HG02884 (cell line): ENCODE measurements at regions not wholly inside any gene's neighbourhood (a gene's known extent, or its start where the extent isn't known, plus 50 kb on each side); places are given as distances from the start of the nearest gene placed in this dataset.

Experiments used
- ATAC-seq: cut with Tn5 transposase; IDR thresholded peaks from one replicate; pipeline ENCODE4 v1.9.1; 2021; ENCODE audit warnings: mild to moderate bottlenecking, moderate library complexity; ENCODE audit not compliant: unreplicated experiment

DNA sequence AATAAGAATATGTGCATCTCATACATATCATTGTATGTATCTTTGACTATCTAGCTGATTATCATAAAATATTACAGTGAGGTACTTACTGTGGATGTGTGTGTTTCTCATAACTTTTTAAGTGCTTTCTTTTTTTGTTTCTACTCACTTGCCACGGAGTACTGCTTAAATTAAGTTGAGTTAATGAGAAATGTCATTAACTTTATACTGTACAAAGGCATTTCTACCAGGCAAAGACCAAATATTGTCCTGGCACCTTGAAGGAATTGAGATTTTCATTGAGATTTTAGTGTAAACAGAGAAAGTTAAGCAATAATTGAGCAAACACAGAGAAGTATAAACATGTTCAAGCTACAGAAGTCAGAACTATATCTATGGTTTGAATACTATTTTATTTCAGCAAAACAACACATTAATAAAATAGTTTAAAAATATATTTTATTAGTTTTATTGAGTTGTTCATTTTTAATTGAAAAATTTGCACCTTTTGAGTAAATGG is 1750.0 kb downstream of the PCDH7 start:
- no peak for ATAC-seq

DNA sequence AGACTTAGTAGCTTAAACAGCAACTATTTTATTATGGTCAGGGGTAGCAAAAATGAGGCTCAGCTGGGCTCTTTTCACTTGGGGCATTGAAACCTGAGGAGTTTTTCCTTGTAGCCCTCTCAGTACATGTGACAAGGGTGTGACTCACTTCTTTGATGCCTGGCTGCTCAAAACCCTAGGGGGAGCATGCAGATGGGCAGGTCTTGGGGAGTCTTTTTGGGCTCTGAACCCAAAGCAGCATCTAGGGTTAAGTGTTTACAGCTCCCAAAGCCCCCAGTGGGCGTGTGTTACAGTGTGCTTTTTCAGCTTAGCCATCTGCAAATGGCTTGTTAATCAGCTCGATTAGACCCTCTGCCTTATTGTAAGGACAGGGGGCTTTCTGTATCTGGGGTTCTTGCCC is 1752.7 kb downstream of the PCDH7 start:
- no peak for ATAC-seq

DNA sequence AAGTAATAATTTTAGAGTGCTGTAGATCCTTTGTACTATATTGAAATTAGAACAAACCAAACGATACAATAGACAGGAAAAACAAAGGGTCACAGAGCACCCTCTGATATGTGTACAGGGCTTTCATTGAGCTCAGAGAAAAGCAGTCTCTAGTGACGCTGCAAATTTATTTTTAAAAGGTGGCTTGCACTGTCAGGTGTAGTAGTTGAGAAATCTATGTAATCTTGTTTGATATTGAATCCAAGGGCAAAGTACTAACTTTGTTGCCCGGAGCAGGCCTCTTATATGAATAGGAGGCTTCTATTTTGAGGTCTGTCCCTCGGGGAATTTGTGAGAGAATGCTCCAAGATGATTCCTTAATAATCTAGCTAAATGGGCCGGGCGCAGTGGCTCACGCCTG is 1755.5 kb downstream of the PCDH7 start:
- no peak for ATAC-seq

DNA sequence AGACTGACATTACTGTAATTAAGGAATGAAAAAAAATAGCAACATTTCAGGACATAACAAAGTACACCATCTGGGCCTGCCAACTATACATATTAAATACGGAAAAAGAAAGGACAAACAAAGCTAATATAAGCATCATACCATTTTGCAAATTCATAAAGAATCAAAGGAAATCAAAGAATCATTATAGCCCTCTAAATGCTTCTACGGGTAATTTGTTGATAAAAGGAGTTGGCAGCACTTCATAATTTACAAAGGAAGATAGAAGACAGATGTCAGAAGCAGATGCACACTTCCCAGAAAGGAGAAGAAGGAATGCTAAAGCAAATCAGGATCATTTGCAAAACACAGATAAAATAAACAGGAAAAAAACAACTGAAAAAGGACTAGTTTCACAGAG is 1757.3 kb downstream of the PCDH7 start:
- ATAC-seq, result no peak

DNA sequence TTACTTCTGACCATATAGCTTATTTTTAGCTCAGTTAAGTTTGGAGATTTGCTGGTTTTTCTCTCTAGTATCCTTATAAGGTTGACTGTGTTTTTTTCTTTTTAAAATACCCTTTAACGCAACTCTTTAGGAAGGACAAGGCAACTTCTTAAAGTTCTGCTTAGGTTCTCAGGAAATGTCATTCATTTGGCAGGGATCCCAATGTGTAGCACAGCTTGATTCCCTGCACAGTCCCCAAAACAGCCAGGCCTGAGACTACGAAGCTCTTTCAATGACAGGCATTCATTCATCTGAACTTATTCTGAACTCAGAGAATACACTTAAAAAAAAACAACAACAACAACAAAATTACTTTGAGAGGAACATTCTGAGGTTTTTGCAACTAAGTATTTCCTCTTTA is 1765.8 kb downstream of the PCDH7 start:
- no peak for ATAC-seq

DNA sequence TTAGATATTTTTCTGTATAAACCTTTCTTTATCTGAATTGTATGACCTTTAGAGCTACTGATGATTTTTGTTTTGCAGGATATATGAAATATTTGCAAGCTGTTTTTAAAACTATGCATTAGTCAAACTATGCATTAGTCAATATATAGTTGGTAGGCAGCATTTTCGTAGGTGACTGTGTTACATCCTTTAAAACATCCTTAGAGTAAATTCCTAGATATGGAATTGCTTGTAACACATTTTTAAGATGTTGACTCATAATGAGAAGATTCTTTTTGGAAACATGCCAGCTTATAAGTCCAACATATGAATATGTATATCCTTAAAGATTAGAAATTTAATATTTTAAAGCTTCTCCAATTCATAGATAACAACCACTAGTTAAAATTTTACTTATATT is 1768.5 kb downstream of the PCDH7 start:
- ATAC-seq, result no peak

DNA sequence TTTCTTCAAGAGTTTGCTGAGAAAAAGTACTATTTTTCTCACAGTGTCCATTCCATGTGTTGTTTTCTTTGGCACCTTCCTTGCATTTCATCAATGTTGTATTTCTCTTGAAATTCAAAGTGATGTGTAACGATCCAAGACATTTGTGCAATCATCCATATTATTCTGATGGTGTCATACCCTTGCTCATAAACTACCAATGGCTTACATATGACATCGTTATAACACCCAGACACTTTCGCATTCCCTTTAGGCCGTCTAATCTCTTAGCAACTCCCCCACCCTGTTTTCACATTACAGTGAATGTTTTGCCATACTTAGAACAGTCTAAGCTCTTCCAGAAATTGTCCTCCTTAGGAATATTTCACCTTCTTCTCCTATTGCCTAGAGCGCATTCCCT is 1779.0 kb downstream of the PCDH7 start:
- ATAC-seq, result no peak

DNA sequence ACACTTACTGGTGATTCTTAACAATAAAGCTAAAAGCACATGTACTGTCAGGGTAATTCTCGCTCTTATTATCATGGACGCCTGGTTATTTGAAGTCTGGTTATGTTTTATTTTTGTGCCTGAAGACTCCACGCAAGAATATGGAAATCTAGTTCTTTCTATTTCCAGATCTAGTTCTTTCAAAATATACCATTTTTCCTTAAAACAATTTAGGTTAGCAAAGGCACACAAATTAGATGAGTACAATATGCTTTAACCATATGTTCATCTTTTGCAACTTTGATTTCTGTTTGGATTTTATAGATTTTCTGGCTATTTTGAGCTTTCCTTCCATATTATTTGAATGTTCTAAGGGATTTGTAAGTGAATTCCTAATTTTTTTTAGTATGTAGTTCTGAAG is 1783.1 kb downstream of the PCDH7 start:
- ATAC-seq, result no peak

DNA sequence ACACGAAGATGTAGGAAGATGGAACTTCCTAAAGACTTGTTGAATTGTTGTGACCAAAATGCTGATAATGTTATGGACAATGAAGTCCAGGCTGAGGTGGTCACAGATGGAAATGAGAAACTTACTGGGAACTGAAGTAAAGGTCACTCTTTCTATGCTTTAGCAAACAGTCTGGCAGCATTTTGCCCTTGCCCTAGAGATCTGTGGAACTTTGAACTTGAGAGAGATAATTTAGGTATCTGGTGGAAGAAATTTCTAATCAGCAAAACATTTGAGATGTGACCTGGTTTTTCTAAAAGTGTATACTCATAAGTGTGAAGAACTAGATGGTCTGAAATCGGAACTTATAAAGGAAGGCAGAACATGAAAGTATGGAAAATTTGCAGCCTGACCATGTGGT is 1785.9 kb downstream of the PCDH7 start:
- ATAC-seq, result no peak

DNA sequence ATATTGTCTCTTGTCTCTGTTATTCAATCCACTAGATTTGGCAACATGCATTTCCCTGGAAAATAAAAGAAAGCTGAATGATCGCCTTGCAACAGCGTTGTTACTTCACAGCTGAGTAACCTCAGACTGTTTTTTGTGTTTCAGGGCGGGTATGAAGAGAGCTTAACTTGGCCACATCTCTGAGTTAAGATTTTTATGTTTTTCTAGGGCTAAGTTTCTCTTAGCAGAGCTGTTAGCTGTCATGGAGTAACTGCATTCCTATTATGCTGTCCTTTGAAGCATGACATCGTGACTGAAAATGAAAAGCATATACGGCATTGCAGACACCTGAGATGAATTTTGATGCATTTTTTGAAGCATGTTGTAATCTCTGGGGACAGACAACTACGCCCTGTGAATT is 1798.9 kb downstream of the PCDH7 start:
- ATAC-seq, result no peak

DNA sequence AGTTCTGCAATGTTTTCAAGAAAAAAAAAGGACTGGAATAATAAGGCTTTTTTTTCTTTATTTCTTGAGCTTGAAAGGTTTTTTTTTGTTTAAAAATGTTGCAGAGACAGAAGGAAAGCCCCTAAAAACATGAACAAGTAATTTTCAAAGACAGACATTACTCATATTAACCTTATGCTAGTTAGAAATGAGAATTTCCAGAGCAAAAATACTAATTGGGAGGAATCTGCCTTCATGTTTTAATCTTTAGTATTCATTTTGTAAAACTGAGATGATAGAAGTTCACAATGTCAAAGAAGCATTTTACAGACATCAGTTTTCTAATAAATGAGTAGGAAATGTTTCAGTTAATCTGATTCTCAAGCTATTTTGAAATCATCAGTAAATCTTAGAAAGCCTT is 1805.3 kb downstream of the PCDH7 start:
- no peak for ATAC-seq

DNA sequence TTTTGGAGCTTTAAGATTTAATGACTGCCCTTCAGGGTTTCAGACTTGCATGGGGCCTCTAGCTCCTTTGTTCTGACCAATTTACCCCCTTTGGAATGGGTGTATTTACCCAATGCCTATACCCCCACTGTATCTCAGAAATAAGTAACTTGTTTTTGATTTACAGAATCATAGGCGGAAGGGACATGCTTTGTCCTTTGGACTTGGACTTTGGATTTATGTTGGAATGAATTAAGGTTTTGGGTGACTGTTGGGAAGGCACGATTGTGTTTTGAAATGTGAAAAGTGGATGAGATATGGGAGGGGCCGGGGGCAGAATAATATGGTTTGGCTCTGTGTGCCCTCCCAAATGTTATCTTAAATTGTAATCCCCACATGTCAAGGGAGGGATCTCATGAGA is 1824.7 kb downstream of the PCDH7 start:
- ATAC-seq, result no peak

DNA sequence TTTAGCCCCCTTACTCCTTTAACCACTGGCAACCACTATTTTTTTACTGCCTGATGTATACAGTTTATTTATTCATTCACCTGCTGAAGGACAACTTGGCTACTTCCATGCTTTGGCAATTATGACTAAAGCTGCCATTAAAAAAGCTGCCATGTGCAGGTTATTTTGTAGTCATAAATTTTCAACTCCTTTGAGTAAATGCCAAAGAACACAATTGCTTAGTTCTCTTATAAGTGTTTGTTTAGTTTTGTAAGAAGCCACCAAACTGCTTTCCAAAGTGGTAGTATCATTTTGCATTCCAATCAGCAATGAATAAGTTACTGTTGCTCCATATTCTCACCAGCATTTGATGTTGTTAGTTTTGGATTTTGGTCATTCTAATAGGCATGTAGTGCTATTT is 1831.8 kb downstream of the PCDH7 start:
- ATAC-seq, result no peak

DNA sequence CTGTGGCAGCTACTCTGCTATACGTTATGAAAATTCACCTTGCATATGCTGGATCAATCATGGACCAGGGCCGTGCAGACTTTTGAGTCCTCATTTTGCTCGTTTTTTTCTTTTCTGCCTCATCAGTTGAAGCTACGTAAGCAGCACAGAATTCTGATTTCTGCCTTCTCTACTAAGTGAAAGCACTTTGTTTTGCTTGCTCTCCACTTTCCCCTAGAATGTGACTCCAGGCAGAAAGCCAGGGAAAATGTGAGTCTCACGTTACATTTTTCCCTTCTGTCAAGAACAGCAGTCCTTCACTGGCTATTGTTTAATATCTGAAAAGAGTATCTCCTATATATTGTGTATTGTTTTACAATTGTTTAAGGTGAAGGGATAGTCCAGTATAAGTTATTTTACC is 1840.1 kb downstream of the PCDH7 start:
- no peak for ATAC-seq

DNA sequence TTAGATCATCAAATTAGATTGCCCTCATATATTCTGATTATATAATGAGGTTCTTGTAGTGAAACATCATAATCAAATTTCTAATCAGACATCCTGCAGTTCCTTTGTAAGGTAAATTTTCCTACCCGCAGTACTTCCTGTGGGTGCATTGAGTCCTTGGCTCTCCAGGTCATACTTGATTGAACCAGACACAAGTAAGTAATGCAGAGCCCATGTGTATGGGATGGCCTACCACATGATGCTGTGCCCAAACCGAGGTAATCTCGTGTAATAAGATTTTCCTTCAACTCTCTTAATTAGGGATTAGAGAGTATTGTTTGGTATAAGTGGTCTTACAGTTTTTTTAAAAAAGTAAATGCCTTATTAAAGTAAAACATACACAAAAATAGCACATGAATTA is 1841.8 kb downstream of the PCDH7 start:
- ATAC-seq, result no peak

DNA sequence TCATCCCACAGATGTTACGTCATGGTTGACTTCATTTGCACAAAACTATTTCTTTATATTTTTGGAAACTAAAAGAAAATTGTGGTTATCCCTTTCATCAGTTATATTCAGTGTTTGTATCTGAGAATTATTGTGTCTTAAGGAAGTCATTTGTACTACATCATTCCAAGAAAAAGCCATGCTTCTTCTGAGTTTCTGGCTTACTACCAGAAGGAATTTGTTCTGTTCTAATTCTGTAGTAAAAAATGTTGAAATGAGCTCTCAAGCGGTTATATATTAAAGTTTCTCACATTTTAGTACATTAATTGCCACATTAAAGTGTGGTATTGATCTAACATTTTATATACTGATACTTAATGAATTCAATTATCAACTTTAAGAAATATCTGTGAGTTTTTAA is 1844.5 kb downstream of the PCDH7 start:
- no peak for ATAC-seq

DNA sequence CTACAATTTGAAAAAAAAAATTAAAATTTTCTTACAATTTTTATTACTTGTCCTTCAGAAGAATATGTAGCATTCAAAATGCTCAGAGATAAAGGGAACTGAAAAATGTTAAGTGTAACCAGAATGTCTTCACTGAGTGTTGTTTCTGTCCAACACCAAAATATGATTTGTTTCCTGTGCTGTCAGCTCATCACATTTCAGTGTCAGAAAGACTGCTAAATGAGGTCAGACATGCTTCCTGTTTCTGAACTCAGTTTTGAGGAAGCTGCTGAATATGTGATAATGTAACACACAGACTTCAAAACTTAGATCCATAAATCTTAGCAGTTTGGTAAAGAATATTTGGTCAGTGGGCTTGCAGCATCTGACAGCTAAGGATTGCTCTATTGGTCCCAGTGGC is 1849.7 kb downstream of the PCDH7 start:
- no peak for ATAC-seq

DNA sequence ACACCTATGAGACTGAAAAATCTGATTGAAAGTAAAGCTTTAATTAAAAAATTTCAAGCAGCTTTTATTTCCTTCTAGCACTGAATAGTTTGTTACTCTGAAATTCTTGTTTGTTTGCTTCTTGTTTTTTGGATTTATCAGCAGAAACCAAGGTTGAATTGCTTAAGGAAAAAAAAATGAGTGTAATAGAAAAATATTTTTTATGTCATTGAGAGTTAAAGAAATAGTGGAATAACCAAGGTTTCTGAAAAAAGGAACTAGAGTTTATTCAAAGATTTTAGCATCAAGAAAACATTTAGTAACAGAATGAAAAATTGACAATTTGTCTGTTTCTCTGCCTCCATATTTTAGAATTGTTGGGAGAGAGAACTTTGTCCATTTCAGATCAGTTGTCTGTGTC is 1852.2 kb downstream of the PCDH7 start:
- no peak for ATAC-seq

DNA sequence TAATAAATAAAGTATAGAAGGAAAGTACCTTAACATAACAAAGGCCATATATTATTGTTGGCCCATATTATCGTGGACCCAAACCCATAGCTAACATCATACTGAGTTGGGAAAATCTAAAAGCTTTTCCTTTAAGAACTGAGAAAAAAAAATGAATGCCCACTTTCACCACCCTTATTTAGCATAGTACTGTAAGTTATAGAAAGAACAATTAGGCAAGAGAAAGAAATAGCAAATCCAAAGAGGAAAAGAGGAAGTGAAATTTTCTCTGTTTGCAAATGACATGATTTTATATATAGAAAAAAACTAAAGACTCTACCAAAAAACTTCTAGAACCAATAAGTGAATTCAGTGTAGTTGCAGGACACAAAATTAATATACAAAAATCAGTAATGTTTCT is 1854.6 kb downstream of the PCDH7 start:
- no peak for ATAC-seq

DNA sequence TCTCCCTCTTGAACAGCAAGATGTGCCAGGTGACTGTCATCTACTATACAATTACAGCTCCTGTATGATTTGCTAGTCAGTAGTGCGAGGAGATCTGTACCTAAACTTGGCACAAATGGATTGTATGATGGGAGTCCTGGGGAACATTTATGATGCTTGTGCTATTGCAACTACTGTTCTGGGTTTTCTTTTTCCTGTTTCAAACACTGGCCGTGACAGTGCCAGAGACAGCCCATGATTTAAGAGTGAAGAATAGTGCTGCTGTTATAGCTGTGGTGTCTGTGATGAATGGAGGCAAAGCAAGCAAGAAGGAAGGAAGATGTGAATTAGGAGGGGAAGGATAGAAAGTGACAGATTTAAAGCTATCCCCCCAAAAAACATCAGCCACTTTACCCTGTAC is 1868.9 kb downstream of the PCDH7 start:
- ATAC-seq, result no peak

DNA sequence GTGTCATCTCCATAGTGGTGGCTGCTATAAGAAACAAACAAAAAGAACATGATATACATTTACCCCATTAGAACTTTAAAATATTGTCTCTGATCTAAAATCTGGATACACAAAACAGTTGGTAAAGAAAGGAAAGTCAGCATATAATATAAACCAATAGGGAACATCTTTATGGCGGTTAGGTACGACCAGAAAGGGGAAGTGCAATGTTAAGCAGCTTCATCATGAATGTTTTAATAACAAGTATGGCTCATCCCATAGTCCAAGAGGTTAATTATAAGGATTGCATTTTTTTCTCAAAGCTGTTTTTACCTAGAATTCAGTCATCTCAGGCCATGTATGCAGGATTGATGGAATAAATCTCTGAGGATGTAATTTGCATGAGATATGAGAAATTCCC is 1869.7 kb downstream of the PCDH7 start:
- ATAC-seq, result no peak

DNA sequence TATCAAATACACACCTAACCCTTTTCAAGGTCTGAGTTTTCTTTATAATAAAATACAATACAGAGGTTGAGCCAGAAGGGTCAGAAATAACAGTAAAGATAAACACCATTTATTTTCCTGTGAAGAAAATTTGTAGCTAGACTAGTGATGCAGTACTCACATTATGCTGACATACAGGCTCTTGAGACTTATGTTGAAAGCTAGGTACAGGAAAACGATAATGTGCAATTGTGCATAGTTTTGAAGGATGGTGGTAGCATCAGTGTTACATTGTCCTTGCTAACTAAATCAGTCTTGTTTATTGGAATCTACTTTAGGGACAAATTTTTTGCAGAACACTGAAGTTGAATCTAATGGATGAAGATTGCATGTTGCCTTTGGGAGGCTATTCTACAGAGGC is 1877.2 kb downstream of the PCDH7 start:
- ATAC-seq, result no peak

DNA sequence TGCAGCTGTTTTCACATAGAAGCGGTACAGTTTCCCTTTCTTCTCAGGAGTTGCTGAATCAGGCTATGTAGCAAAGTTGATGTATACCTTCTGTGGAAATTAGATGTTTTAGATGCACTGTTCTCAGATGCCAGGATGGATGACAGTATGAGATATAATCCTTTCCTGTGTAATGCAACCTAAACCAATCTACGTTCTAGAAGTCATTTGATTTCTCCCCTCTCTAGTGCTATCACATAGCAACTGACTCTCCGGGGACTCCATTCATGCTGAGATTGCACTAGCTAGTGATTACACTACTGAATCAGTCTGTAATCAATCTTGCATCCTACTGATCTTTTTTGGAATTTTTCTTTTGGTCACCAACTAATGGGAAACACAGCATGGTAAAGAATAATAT is 1881.7 kb downstream of the PCDH7 start:
- ATAC-seq, result no peak

DNA sequence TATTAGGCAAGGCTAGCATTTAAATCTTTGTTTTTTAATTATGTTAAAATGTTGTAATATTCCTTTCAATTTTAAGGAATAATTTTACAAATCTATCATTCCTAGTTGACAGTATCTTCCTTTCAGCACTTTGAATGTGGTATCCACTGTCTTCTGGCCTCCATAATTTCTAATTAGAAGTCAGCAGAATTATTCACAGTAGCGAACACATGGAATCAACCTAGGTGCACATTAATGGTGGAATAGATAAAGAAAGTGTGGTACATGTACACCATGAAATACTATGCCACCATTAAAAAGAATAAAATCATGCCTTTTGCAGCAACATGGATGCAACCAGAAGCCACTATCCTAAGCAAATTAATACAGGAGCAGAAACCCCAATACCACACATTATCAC is 1887.8 kb downstream of the PCDH7 start:
- ATAC-seq, result no peak
